Right lobe of liver (tissue), 4 donors: ENCODE measurements at regions not wholly inside any gene's neighbourhood (a gene's known extent, or its start where the extent isn't known, plus 50 kb on each side); places are given as distances from the start of the nearest gene placed in this dataset.

Experiments
- CTCF ChIP-seq, 4 donors: fragments of 200-600 bp in 3 of 4; fragments of 450-650 bp in 1 of 4; IDR thresholded peaks; one replicate each; pipeline versions ENCODE4 v1.5.1 to v1.8.0; 2016 to 2022; ENCODE audit warnings: antibody characterized with exemption in 4 of 4, mild to moderate bottlenecking in 2 of 4
- POLR2A ChIP-seq: fragments of 450-650 bp; IDR thresholded peaks from one replicate; pipeline ENCODE4 v1.6.1; 2017; ENCODE audit warnings: antibody characterized with exemption, mild to moderate bottlenecking
- donor health status: DM: no; HTN: no; CAD: no.
- donor health status: DM: no; HTN: no; CAD: no.
- donor health status: DM: no; HTN: yes; CAD: no.

GRCh38 chr1:94646141-94646643, 104.6 kb upstream of the F3 start:
- TF ChIP-seq POLR2A = no peak
- no peak for TF ChIP-seq CTCF (IDR thresholded peaks at IDR 0.05)
